ENCODE measurements at regions not wholly inside any gene's neighbourhood (a gene's known extent, or its start where the extent isn't known, plus 50 kb on each side); places are given as distances from the start of the nearest gene placed in this dataset.
"Not testable (repeated sequence)": the region's sequence is repeated elsewhere in the genome, so short reads cannot be mapped to it uniquely, and the experiment has no call there.

GRCh38 chr12:131619106-131619642, 91.7 kb upstream of the SFSWAP start:
- Histone ChIP-seq H3K4me1 (ENCODE audit: insufficient read depth, low read length) (peaks cover 16% of the 10 kb centered on the region), H3K36me3 (ENCODE audit: insufficient read depth, low read length) (no peaks in the 10 kb centered on the region), H3K9ac (ENCODE audit: low read depth, low read length) (no peak overlapping the region), H3K9me3 (ENCODE audit: control insufficient read depth, insufficient read depth, low read length) (no peaks in the 10 kb centered on the region)

- Histone ChIP-seq H3K4me1 (ENCODE audit: insufficient read depth, low read length) (peaks cover 22% of the 10 kb centered on the region), H3K36me3 (ENCODE audit: insufficient read depth, low read length) (no peaks in the 10 kb centered on the region), H3K9ac (ENCODE audit: low read depth, low read length) (no peak overlapping the region), H3K9me3 (ENCODE audit: control insufficient read depth, insufficient read depth, low read length) (no peaks in the 10 kb centered on the region)
Measured at GRCh38 chr12:131619736-131620506, 91.0 kb upstream of the SFSWAP start.

- Histone ChIP-seq H3K9me3 (ENCODE audit: control insufficient read depth, insufficient read depth, low read length) (no peaks in the 10 kb centered on the region), H3K36me3 (ENCODE audit: insufficient read depth, low read length) (no peaks in the 10 kb centered on the region), H3K9ac (ENCODE audit: low read depth, low read length) (no peak overlapping the region)
Measured at GRCh38 chr12:131620520-131620919, 90.4 kb upstream of the SFSWAP start.

GRCh38 chr12:131620946-131621681, 89.8 kb upstream of the SFSWAP start:
- Histone ChIP-seq H3K9ac (ENCODE audit: low read depth, low read length) (no peak overlapping the region), H3K9me3 (ENCODE audit: control insufficient read depth, insufficient read depth, low read length) (no peaks in the 10 kb centered on the region), H3K36me3 (ENCODE audit: insufficient read depth, low read length) (no peaks in the 10 kb centered on the region), H3K4me1 (ENCODE audit: insufficient read depth, low read length) (peaks cover 31% of the 10 kb centered on the region)

More at GRCh38 chr12:131620520-131620919, 90.4 kb upstream of the SFSWAP start:
- H3K4me1 ChIP-seq (ENCODE audit: insufficient read depth, low read length): peaks cover 28% of the 10 kb centered on the region

- peaks cover 31% of the 10 kb centered on the region for H3K4me1 ChIP-seq (ENCODE audit: insufficient read depth, low read length)
- H3K9me3 ChIP-seq (ENCODE audit: control insufficient read depth, insufficient read depth, low read length): no peaks in the 10 kb centered on the region
- H3K9ac ChIP-seq (ENCODE audit: low read depth, low read length): no peak overlapping the region
- no peaks in the 10 kb centered on the region for H3K36me3 ChIP-seq (ENCODE audit: insufficient read depth, low read length)
Measured at GRCh38 chr12:131621701-131622421, 89.0 kb upstream of the SFSWAP start.

- Histone ChIP-seq H3K9ac (ENCODE audit: low read depth, low read length) (no peak overlapping the region), H3K36me3 (ENCODE audit: insufficient read depth, low read length) (no peaks in the 10 kb centered on the region), H3K9me3 (ENCODE audit: control insufficient read depth, insufficient read depth, low read length) (no peaks in the 10 kb centered on the region), H3K4me1 (ENCODE audit: insufficient read depth, low read length) (peaks cover 31% of the 10 kb centered on the region)
Measured at GRCh38 chr12:131622422-131622955, 88.4 kb upstream of the SFSWAP start.

DNA sequence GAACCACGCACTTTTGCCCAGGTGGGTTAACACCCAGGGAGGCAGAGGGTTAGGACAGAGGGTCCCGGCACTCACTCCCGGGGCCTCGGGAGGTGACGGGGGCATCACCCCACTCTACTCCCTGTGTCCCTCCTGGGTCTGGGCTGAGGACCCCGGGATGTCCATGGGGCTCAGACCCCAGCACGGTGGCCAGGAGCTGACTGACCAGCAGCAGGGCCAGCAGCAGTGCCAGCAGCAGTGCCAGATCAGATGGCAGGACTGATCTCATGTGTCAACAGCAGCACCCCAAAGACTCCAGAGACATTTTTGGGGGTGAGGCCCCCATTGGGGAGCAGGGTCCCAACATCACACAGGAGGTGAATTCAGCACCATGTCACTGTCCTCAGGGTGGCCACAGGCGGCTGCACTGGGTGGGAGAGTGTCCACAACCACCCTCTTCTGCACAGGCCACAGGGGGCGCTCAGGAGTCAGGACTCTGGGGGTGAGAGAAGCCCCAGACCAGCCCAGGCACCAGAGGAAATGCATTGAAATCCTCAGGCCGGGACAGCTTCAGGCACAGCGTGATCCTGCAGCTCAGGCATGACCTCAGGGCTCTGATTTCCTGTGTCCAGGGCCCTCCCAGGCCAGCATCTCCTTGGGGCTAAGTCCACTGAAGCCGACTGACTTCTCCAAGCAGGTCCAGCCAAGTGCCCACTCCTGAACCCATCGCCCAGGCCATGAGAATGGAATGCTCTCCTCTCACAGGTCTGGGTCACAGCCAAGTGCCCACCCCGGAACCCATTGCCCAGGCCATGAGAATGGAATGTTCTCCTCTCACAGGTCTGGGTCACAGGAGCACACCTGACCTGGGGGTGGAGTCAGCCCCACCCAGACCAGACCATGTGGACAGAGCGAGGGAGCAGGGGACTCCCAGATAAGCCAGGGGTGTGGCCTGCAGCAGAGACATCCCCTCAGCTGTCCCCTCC, 87.2 kb upstream of the SFSWAP start:
- H3K36me3 ChIP-seq (ENCODE audit: insufficient read depth, low read length); H3K9ac ChIP-seq (ENCODE audit: low read depth, low read length); H3K9me3 ChIP-seq (ENCODE audit: control insufficient read depth, insufficient read depth, low read length): not testable (repeated sequence)
- peaks cover 34% of the 10 kb centered on the region for H3K4me1 ChIP-seq (ENCODE audit: insufficient read depth, low read length)

DNA sequence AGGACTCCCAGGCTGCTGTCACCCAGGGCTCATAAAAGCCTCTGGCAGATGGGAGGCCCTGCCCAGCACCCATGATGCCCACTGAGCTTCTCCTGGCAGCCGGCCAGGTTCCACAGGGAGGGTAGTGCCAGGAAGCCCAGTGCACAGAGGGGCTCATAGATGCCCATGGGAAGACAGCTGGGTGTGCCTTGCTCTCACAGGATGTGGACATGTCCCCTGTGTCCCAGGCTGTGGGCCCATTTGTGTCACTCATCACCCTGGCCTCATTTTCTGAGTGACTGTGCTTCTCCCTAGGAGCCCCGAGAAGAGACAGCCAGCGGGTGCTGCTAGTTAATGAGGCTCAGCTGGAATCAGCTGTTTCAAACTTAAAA, 86.5 kb upstream of the SFSWAP start:
- H3K36me3 ChIP-seq (ENCODE audit: insufficient read depth, low read length); H3K9me3 ChIP-seq (ENCODE audit: control insufficient read depth, insufficient read depth, low read length); H3K9ac ChIP-seq (ENCODE audit: low read depth, low read length): not testable (repeated sequence)
- peaks cover 34% of the 10 kb centered on the region for H3K4me1 ChIP-seq (ENCODE audit: insufficient read depth, low read length)

- not testable (repeated sequence) for H3K36me3 ChIP-seq (ENCODE audit: insufficient read depth, low read length); H3K9ac ChIP-seq (ENCODE audit: low read depth, low read length); H3K9me3 ChIP-seq (ENCODE audit: control insufficient read depth, insufficient read depth, low read length)
- H3K4me1 ChIP-seq (ENCODE audit: insufficient read depth, low read length): peaks cover 34% of the 10 kb centered on the region
Measured at GRCh38 chr12:131624756-131625501, 86.0 kb upstream of the SFSWAP start.

DNA sequence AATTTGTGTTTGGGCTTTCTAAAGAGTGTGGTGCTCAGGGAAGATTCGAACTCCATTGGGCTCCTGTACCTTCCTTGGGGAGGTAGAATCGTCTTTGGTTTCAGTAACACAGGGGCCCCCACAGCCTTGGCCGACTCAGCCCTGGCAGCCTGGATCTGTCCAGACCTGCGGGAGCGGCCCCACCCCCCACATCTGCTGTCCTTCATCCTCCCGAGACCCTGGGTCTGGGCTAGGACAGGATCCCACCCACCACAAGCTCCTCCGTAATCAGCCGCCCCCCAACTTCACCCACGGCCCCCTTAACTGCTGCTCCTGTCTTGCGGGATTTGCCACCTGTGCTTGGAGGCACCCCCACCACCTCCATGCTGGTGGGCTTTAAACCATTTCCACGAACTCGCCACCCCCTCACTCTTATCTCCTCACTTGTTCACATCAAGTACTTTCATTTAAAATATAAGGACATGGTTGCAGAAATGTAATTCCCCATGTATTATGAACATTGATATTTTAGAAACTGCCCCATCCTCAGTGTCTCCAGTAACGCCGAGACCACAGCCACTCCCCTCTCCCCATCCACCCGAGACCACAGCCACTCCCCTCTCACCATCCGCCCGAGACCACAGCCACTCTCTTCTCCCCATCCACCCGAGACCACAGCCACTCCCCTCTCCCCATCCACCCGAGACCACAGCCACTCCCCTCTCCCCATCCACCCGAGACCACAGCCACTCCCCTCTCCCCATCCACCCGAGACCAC, 84.7 kb upstream of the SFSWAP start:
- H3K9me3 ChIP-seq (ENCODE audit: control insufficient read depth, insufficient read depth, low read length); H3K36me3 ChIP-seq (ENCODE audit: insufficient read depth, low read length); H3K9ac ChIP-seq (ENCODE audit: low read depth, low read length): not testable (repeated sequence)
- peaks cover 27% of the 10 kb centered on the region for H3K4me1 ChIP-seq (ENCODE audit: insufficient read depth, low read length)

DNA sequence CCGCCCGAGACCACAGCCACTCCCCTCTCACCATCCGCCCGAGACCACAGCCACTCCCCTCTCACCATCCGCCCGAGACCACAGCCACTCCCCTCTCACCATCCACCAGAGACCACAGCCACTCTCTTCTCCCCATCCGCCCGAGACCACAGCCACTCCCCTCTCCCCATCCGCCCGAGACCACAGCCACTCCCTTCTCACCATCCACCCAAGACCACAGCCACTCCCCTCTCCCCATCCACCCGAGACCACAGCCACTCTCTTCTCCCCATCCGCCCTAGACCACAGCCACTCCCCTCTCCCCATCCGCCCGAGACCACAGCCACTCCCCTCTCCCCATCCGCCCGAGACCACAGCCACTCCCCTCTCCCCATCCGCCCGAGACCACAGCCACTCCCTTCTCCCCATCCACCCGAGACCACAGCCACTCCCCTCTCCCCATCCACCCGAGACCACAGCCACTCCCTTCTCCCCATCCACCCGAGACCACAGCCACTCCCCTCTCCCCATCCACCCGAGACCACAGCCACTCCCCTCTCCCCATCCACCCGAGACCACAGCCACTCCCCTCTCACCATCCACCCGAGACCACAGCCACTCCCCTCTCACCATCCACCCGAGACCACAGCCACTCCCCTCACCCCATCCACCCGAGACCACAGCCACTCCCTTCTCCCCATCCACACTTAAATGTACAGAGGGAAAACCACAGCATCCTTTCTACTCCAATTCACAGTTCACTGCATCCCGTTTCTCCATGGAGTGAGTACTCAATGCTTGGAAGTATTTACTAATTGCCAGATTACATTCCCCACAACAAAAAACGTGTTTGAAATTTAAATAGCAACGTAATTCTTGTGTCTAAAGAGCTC, 83.5 kb upstream of the SFSWAP start:
- not testable (repeated sequence) for H3K36me3 ChIP-seq (ENCODE audit: insufficient read depth, low read length); H3K9ac ChIP-seq (ENCODE audit: low read depth, low read length); H3K9me3 ChIP-seq (ENCODE audit: control insufficient read depth, insufficient read depth, low read length)
- peaks cover 18% of the 10 kb centered on the region; the same call in 1 of the 2 replicates for H3K4me1 ChIP-seq (ENCODE audit: insufficient read depth, low read length)

Data from ES-I3 (cell line).